ENCODE measurements at regions not wholly inside any gene's neighbourhood (a gene's known extent, or its start where the extent isn't known, plus 50 kb on each side); places are given as distances from the start of the nearest gene placed in this dataset.

DNA sequence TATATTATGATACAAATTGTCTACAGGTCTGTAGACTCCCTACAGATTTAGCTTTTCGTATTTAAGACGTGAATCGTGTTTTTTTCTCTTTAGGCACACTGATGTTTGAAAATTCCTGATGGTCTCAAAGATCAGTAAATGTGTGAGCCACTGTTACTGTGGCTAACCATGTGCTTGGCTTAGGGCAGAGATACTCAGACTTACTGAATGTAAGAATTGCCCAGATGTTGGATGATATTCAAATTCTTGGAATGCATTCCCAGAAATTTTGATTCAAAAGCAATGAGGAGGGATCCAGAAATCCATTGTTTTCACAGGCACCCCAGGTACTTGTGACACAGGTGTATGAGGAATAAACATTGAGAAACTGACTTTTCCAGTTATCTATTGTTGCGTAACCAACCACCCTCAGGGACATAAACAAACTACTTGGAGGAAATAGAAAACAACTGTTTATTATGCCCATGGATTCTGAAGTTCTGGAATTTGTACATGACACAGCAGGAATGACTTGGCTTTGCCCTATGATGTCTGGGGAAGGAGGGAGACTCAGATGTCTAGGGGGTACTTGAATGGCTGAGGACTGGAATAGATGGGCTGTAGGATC, 339.6 kb upstream of the CITED2 start:
- H3K36me3 ChIP-seq: no peaks in the 10 kb centered on the region
- H3K27ac ChIP-seq: no peak overlapping the region
- DNase-seq (ENCODE audit: low spot score): no peak
- no peak overlapping the region for H3K4me3 ChIP-seq
- peaks cover 0 to under 1% of the 10 kb centered on the region in 2 donors for H3K4me1 ChIP-seq
- H3K9me3 ChIP-seq: no peaks in the 10 kb centered on the region
- TF ChIP-seq, protein P1, sequence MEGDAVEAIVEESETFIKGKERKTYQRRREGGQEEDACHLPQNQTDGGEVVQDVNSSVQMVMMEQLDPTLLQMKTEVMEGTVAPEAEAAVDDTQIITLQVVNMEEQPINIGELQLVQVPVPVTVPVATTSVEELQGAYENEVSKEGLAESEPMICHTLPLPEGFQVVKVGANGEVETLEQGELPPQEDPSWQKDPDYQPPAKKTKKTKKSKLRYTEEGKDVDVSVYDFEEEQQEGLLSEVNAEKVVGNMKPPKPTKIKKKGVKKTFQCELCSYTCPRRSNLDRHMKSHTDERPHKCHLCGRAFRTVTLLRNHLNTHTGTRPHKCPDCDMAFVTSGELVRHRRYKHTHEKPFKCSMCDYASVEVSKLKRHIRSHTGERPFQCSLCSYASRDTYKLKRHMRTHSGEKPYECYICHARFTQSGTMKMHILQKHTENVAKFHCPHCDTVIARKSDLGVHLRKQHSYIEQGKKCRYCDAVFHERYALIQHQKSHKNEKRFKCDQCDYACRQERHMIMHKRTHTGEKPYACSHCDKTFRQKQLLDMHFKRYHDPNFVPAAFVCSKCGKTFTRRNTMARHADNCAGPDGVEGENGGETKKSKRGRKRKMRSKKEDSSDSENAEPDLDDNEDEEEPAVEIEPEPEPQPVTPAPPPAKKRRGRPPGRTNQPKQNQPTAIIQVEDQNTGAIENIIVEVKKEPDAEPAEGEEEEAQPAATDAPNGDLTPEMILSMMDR (IDR thresholded peaks at IDR 0.05): no peak
- no peaks in the 10 kb centered on the region for H3K27me3 ChIP-seq

DNA sequence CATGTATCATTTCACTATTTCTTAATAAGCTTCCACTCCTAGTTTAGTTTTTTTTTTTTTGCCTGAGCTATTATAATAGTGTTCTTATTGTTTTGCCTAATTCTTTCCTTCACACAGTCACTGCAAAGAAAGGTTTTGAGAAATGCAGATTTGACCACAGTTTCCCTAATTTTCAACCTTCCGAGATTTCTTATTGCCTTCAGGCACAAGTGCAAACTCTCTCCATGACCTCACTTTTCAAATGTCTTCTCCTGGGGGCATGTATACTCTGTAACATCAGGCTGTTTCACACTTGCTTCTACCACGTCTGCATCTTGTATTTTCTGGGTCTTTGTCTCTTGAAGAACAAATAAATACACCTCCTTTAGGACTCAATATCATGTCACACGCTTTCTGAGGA, 339.0 kb upstream of the CITED2 start:
- TF ChIP-seq, protein P1 (IDR thresholded peaks at IDR 0.05): no peak
- H3K4me1 ChIP-seq: peaks cover 0 to 6% of the 10 kb centered on the region in 2 donors
- DNase-seq (ENCODE audit: low spot score): no peak
- no peaks in the 10 kb centered on the region for H3K27me3 ChIP-seq
- no peaks in the 10 kb centered on the region for H3K36me3 ChIP-seq
- H3K4me3 ChIP-seq: no peak overlapping the region
- H3K9me3 ChIP-seq: no peaks in the 10 kb centered on the region
- no peak overlapping the region for H3K27ac ChIP-seq

DNA sequence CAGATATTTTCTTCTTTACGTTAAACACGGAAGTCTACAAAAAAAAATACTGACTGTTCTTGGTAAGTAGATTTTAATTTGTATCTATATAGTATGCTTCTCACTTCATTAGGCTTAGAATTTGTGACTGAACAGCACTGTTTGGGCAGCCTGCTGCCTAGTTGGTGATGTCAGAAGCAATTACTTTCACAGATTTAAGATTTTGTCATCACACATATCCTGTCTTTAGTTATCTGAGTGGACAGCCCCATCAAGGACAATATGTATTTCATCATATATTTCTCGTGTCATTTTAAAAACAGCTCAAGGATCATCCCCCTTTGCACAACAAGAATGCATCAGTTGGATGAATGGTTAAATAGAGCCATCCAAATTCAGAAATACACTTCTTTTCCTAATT, 338.4 kb upstream of the CITED2 start:
- DNase-seq (ENCODE audit: low spot score): no peak
- Histone ChIP-seq H3K9me3 (no peaks in the 10 kb centered on the region), H3K4me1 (peaks cover 0 to 11% of the 10 kb centered on the region in 2 donors), H3K27me3 (no peaks in the 10 kb centered on the region), H3K36me3 (no peaks in the 10 kb centered on the region), H3K4me3 (no peak overlapping the region), H3K27ac (no peak overlapping the region)
- TF ChIP-seq, protein P1 (IDR thresholded peaks at IDR 0.05): no peak

DNA sequence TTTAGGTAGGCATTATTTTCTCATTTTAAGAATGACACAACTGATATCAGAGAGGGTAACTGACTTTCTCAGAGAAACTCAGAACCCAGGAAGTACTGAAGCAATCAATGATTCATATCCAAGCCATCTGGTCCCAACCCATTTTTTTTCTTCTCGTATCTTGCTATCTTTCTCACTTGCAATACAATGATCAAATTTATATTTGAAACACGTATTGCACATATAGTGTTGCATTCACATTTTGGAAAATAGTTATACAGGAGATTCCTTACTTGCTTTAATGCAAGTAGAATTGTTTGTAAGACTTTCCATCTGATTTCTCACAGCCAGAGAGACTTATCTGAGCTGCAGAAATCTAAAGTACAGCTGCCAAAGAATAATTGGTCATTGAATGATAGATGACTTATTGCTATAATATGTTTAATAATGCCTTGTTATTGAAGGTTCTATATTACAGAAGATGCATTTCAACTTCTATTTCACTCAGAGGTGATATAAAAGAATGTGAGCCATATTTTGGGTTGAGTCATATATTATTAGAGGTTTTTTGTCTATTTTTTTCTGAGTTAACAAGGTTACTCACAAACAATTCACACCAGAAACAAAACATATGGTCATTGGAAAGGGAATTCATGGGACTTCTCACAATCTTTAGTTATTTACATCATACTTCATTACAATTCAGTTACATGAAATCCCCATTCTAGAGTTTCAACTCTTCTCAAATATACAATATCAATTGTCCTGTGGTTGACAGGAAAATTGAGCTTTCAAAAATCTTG, 337.5 kb upstream of the CITED2 start:
- no peaks in the 10 kb centered on the region for H3K27me3 ChIP-seq
- H3K4me3 ChIP-seq: no peak overlapping the region
- TF ChIP-seq, protein P1 (IDR thresholded peaks at IDR 0.05): no peak
- H3K36me3 ChIP-seq: no peaks in the 10 kb centered on the region
- peaks cover 0 to 11% of the 10 kb centered on the region in 2 donors for H3K4me1 ChIP-seq
- no peaks in the 10 kb centered on the region for H3K9me3 ChIP-seq
- DNase-seq (ENCODE audit: low spot score): no peak
- no peak overlapping the region for H3K27ac ChIP-seq

DNA sequence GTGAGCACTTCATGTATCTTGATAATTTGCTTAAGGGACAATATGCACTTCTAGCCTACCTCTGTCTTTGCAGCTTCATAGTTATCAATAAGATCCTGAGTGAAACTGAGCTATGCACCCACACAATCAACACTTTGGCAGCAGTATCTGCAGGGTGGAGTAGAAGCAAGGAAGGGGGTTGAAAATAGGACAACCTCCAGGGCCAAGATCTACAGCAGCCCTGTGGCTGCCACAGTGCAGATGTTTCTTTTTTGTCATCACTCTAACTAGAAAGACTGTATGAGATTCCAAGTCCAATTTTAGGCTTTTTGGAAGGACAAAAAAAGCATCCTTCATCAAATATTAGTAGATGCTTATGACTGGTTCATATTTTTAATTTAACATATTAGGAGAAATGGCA, 336.1 kb upstream of the CITED2 start:
- Histone ChIP-seq H3K27me3 (no peaks in the 10 kb centered on the region), H3K4me3 (no peak overlapping the region), H3K36me3 (no peaks in the 10 kb centered on the region), H3K4me1 (peaks cover 0 to 11% of the 10 kb centered on the region in 2 donors), H3K9me3 (no peaks in the 10 kb centered on the region), H3K27ac (no peak overlapping the region)
- no peak for DNase-seq (ENCODE audit: low spot score)
- TF ChIP-seq, protein P1 (IDR thresholded peaks at IDR 0.05): no peak

All from right atrium auricular region (tissue), 2 donors.